ENCODE measurements at regions not wholly inside any gene's neighbourhood (a gene's known extent, or its start where the extent isn't known, plus 50 kb on each side); places are given as distances from the start of the nearest gene placed in this dataset.

DNA sequence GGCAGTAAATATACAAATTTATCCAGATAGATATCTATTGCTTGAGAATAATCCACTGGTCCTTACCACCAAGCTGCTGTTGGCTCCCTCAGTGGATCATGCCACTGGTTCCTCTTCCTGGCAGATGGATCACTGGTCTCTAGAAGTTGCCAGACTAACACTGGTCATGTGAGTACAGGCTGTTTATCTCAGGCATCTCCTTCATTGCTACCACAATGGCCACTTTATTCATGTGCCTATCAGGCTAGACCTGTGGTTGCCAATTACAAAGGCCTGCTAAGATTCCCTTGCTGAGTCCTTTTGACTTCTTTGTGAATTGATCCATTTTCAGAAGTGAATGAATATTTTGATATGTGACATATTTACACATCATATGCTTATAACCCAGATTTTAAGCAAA lies 1659.5 kb upstream of the PCDH20 start:
- no peak for TF ChIP-seq POLR2A (IDR thresholded peaks at IDR 0.05)
- TF ChIP-seq, protein P1, sequence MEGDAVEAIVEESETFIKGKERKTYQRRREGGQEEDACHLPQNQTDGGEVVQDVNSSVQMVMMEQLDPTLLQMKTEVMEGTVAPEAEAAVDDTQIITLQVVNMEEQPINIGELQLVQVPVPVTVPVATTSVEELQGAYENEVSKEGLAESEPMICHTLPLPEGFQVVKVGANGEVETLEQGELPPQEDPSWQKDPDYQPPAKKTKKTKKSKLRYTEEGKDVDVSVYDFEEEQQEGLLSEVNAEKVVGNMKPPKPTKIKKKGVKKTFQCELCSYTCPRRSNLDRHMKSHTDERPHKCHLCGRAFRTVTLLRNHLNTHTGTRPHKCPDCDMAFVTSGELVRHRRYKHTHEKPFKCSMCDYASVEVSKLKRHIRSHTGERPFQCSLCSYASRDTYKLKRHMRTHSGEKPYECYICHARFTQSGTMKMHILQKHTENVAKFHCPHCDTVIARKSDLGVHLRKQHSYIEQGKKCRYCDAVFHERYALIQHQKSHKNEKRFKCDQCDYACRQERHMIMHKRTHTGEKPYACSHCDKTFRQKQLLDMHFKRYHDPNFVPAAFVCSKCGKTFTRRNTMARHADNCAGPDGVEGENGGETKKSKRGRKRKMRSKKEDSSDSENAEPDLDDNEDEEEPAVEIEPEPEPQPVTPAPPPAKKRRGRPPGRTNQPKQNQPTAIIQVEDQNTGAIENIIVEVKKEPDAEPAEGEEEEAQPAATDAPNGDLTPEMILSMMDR (IDR thresholded peaks at IDR 0.05): no peak
- TF ChIP-seq EP300 (IDR thresholded peaks at IDR 0.05): no peak
